HL-60 (cell line): ENCODE measurements at regions not wholly inside any gene's neighbourhood (a gene's known extent, or its start where the extent isn't known, plus 50 kb on each side); places are given as distances from the start of the nearest gene placed in this dataset.

Experiments
- GABPA ChIP-seq: IDR thresholded peaks from 2 replicates; pipeline ENCODE4 v1.6.1; 2012; ENCODE audit warnings: low read depth
- POLR2AphosphoS5 ChIP-seq: IDR thresholded peaks from 2 replicates; pipeline ENCODE4 v1.6.1; 2012; ENCODE audit warnings: low read depth
- REST ChIP-seq: IDR thresholded peaks from 2 replicates; pipeline ENCODE4 v1.6.1; 2012; ENCODE audit warnings: low read depth; ENCODE audit not compliant: insufficient replicate concordance
- SPI1 ChIP-seq: IDR thresholded peaks from 2 replicates; pipeline ENCODE4 v1.6.1; 2012; ENCODE audit warnings: low read depth, mild to moderate bottlenecking, borderline replicate concordance
- TF ChIP-seq, protein P1 (sequence below): IDR thresholded peaks from one replicate; pipeline ENCODE4 v1.5.1; 2011; ENCODE audit warnings: low read length, control low read depth, inconsistent platforms; ENCODE audit not compliant: insufficient read depth

- TF ChIP-seq, protein P1, sequence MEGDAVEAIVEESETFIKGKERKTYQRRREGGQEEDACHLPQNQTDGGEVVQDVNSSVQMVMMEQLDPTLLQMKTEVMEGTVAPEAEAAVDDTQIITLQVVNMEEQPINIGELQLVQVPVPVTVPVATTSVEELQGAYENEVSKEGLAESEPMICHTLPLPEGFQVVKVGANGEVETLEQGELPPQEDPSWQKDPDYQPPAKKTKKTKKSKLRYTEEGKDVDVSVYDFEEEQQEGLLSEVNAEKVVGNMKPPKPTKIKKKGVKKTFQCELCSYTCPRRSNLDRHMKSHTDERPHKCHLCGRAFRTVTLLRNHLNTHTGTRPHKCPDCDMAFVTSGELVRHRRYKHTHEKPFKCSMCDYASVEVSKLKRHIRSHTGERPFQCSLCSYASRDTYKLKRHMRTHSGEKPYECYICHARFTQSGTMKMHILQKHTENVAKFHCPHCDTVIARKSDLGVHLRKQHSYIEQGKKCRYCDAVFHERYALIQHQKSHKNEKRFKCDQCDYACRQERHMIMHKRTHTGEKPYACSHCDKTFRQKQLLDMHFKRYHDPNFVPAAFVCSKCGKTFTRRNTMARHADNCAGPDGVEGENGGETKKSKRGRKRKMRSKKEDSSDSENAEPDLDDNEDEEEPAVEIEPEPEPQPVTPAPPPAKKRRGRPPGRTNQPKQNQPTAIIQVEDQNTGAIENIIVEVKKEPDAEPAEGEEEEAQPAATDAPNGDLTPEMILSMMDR, result no peak
- TF ChIP-seq GABPA (no peak), POLR2AphosphoS5 (no peak), REST (no peak), SPI1 (no peak)
Measured at GRCh38 chr18:34121200-34121721, 103.5 kb downstream of the NOL4 start.
